HG03575 (cell line): ENCODE measurements at regions not wholly inside any gene's neighbourhood (a gene's known extent, or its start where the extent isn't known, plus 50 kb on each side); places are given as distances from the start of the nearest gene placed in this dataset.
"Not testable (repeated sequence)": the region's sequence is repeated elsewhere in the genome, so short reads cannot be mapped to it uniquely, and the experiment has no call there.

Source experiments
- ATAC-seq: cut with Tn5 transposase; IDR thresholded peaks from one replicate; pipeline ENCODE4 v1.9.1; 2021; ENCODE audit not compliant: unreplicated experiment, insufficient number of reproducible peaks, low FRiP score; ENCODE audit errors: extremely low read depth

DNA sequence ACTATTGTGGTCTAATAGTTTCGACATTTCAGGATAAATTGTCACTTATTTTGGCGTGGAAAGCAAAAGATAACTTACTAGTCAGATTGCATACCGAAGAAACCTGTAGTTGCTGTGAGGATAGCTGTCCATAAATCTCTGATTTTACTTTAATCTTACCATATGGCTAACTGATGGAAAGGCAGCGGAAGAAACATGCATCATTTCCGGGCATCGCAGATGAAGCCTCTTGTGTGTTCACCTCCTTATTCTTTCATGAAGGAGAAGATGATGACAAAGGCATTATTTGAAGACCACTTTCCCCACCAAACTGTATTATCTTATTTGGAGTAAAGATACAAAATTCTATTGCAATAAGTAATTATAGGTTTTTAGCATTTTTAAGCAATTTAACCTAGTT lies 763.6 kb upstream of the SLITRK6 start:
- ATAC-seq = no peak

DNA sequence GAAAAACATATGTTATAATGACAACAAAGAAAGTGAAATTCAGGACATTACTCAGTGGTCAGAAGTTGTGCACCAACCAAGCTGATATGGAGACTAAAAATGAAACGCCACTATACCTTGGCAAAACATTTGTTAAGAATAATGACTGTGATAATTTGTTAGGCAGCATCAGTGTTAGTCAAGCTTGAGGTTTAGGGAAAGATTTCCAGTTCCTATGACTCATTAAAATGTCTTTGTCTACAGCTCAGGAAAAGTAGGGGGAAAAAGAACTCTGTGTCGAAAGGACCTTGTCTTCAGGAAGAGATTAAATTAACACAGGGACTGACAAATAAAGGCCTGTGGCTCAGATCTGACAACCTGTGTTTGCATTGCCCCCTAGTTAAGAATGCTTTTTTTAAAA lies 764.1 kb upstream of the SLITRK6 start:
- no peak for ATAC-seq

DNA sequence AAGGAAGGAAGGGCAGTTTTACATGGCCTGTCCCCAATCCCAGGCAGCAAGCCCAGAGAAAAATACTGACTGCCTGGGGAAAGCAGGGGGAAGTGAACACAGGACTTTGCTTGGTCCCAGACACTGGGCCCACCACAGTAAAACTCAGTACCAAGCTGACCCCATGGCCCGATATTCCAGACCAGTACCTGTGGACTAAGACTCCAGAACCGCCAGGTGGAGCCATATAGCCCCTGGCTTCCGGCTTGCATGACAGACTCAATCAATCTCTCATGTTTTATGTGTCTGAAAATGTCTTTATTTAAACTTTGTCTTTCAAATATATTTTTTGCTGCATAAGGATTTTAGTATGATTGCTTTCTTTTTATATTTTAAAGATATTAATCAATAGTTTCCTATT lies 767.9 kb upstream of the SLITRK6 start:
- no peak for ATAC-seq

DNA sequence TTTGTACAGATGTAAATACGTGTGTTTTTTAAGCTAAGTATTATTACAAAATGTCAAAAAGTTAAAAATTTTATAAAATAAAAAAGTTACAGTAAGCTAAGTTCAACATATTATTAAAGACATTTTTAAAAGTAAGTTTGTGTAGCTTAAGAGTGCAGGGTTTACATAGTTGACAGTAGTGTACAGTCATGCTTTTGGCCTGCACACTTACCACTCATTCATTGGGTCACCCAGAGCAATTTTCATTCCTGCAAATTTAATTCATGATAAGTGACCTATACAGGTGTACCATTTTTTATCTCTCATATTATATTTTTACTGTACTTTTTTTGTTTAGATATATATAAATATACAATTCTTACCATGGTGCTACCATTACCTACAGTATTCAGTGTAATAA lies 769.9 kb upstream of the SLITRK6 start:
- ATAC-seq = no peak

DNA sequence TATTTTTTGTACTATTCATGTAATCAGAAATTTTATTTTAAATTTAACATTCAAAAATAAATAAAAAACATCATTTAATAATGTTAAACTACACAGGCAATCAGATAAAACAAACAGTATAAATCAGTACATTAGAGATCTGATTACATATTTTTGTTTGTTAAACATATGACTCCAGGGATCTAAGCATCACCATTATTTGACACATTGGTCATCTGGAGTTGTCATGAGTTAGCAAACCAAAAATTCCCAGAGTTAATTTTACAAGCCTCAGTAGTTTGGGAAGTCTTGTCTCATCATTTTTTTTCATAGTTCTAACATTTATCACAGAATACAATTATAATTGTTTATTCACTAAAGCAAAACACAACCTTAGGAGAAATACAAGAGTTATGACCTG lies 770.8 kb upstream of the SLITRK6 start:
- ATAC-seq = no peak

DNA sequence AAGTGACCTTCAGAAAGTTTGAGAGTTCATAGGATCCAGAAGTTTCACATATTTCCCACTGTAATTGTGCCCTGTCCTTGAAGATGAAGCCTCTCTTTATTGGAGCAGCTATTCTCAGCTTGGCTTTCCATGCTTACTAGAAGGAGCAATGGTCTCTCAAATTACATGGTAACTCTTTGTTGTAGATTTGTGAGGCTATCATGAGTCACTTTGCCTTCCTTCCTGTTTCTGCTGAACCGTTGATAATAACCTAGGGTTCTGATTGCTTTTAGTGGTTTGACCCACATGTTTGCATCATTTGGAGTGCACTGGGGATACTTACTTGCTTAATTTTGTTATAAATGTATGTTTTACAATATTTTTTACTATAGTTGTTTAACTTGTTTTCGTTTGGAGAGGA lies 772.9 kb upstream of the SLITRK6 start:
- ATAC-seq = no peak

DNA sequence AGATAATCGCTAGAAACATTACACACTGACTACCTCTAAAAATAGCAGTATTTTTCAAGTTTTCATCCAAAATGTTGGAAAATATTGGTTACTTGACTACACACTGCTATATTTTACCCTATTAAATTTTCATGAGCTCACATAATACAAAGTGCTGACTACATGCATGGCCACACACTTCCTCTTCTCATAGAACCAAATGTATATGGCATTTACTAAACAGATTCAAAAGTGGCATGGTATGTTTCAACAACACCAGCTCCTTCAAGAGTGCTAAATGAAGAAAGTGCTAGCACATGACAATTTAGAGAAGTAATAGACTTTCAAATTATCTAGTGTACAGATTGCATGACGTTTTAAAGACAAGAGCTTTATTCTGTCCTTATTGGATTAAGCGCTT lies 780.4 kb upstream of the SLITRK6 start:
- no peak for ATAC-seq

DNA sequence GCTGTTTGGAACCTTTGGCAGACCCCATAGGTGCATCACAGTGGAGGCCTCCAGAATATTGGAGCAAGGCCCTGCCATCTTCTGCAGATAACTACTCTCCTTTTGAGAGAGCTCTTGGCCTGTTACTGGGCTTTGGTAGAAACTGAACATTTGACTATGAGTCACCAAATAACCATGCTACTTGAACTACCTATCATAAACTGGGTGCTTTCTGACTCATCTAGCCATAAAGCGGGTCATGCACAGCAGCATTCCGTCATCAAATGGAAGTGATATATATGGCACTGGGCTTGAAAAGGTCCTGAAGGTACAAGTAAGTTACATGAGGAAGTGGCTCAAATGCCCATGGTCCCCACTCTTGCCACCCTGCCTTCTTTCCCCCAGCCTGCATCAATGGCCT lies 782.5 kb upstream of the SLITRK6 start:
- no peak for ATAC-seq

DNA sequence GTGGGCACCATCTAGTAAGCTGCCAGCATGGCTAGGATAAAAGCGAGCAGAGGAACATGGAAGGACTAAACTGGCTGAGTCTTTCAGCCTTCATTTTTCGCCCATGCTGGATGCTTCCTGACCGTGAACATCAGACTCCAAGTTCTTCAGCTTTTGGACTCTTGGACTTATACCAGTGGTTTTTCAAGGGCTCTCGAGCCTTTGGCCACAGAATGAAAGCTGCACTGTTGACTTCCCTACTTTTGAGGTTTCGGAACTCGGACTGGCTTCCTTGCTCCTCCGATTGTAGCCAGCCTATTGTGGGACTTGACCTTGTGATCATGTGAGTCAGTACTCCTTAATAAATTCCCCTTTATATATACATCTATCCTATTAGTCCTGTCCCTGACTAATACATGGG lies 785.1 kb upstream of the SLITRK6 start:
- no peak for ATAC-seq

DNA sequence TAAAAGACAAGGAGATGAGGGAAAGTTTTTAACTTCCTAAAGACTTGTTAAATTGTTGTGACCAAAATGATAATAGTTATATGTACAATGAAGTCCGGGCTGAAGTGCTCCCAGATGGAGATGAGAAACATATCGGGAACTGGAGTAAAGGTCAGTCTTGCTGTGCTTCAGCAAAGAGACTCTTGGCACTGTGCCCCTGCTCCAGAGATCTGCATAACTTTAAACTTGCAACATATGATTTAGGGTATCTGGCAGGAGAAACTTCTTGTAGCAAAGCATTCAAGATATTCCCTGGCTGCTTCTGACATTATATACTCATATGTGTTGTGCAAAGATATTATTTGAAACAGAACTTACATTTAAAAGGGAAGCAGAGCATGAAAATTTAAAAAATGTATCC lies 786.6 kb upstream of the SLITRK6 start:
- no peak for ATAC-seq

DNA sequence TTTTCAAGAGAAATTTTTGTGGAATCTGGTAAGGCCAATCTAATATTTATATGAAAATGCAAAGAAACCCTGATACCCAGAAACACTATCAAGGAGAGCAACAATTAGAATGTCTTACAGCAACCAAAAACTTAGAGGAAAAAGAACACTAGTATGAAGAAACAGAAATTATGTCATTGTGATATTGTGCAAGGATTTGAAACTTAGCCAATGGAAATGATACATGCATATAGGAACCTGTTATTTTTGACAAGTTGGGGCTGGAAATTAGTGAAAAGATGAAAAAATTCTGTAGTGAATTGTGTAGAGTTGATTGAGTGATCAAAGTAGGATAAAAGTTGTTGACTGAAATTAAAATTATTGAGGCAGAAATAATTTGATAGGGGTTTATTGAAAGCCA lies 792.6 kb upstream of the SLITRK6 start:
- no peak for ATAC-seq

DNA sequence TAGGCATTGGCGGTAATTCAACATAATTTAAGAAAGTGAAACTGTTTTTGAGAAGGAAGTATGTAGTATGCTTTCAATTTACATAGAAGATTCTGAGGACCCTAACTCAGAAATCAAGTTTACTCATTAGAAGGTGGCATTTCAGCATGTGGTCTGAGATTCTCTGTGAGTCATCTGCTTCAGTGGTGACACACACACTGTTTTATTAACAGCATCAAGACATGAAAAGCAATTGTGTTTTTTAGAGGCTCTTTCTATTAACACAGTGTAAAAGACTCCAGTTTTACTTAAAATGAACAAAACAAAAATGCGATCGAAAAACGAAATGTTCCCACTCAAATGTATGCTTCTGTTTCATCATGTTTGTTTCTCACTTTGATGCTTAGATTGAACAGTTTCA lies 802.1 kb upstream of the SLITRK6 start:
- no peak for ATAC-seq

DNA sequence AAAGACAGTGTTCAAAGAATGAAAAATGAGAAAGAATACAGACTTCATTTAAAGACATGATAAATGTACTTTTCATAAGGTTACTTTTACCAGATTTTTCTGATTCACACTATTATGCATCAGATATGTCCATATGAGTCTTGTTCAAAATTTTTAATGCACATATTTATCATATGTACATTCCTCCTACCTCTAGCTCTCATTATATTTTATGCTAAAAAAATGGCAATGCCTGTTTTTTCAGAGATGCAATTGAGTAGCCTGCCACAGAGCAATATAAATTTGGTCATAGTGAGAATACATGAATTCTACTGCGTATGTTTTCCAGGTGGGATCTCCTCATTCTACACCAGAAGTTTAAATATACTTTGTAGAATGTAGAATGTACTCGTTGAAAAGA lies 807.0 kb upstream of the SLITRK6 start:
- ATAC-seq = no peak

DNA sequence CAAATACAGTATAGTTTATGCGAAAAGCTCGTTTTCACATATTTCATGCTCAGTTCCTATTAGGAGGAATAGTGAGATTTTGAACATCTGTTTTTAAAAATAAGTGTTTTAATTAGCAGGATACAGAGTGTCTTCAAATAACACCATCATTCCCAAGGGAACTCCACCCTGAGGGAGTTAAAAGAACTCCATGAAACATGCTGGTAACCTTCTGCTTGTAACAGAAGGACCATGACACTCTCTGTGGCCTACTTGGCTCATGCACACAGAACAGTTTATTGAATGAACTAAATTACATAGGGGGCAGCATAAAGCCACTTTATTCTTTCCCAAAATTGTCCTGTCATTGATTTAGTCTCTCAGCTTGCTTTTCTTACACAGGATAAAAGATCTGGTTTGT lies 809.5 kb upstream of the SLITRK6 start:
- ATAC-seq = no peak

DNA sequence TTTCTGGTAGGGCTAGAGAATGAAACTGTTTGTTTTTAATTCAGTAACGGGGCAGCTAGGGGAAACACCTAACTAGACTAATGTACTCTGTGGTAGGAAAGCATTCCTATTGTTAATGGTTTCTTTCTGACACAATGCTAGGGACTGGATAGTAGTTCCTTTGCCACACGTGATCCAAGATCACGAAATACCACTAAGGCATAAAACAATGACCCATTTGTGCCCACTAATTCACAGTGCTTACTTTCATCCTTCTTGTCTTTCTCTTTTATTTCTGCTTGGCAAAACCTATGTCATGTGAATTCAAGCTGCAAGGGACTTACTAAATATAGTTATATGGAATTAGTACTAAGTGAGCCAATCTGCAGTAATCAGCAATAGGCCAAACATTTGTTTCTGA lies 834.1 kb upstream of the SLITRK6 start:
- no peak for ATAC-seq

DNA sequence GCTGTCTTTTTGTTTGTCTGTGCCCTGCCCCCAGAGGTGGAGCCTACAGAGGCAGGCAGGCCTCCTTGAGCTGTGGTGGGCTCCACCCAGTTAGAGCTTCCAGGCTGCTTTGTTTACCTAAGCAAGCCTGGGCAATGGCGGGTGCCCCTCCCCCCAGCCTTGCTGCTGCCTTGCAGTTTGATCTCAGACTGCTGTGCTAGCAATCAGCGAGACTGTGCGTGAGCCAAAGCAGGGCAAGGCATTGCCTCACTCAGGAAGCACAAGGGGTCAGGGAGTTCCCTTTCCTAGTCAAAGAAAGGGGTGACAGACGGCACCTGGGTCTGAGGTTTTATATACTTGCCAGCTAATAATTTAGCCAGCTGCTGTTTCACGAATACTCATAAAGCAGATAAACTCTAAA lies 852.0 kb upstream of the SLITRK6 start:
- not testable (repeated sequence) for ATAC-seq

DNA sequence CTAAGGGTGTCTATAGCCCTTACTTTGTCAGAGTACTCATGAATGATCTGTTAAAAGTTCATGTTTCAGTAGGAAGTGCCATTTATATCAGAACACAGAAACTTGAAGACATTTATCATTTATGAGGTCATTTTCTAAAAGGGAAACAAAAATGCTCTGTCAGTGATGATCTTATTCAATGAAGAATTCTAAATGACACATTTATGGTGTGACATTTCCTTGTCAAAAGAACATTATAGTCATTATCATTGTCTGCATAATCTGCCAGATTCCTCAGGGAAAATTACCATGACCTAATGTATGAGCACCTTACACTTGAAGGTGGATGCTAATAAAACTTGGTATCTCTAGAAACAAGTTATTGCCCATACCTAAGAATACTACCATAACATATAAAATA lies 853.8 kb upstream of the SLITRK6 start:
- no peak for ATAC-seq

DNA sequence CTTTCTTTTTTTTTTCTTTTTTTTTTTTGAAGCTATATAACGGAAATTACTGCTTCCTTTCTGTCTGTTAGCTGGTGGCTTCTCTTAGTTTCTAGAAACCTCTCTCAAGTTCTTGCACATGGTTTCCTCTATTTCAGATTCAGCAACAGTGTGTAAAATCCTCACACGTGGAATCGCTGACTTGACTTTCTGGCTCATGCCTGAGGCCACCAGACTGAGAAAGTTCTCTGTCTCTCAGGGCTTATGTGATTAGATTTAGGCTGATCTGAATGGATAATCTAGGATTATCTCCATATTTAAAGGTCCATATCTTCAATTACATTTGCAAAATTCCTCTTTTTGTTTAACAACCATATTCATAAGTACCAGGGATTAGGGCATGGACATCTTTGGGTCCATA lies 856.3 kb upstream of the SLITRK6 start:
- ATAC-seq = no peak

DNA sequence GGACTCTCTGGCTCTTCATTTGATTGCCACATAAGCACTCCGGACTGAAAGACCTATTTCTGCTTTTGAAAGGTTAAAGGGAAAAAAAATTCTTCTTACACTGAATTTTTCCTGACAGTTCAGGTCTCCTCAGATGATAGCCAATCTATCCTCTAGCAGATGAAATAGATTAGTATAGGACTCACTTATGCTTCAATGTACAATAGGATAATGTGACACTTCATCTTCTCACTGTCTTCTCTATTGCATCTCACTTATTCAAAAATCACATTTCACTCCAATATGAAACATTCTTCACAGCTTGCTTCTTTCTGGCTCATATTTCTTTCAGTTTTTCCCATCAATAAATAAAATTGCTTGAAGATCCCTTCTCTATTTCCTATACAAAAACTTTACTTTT lies 860.9 kb upstream of the SLITRK6 start:
- ATAC-seq = no peak

DNA sequence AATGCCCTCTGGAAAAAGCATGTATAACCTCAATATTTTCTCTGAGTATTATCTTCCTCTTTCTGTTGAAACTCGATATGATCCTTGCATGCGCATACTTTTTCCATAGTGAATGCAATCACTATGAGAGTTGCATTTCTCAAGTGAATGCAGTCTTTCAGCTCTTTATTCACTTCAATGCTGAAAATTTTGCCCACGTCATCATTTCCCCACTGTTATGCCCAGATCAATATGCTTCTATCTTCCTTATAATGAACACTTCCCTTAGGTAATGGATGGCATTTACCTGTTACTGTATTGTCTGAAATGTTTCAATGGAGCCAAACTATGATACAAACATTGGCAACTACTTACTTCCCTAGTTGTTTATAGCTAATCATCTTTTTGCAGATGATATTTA lies 866.6 kb upstream of the SLITRK6 start:
- ATAC-seq = no peak

DNA sequence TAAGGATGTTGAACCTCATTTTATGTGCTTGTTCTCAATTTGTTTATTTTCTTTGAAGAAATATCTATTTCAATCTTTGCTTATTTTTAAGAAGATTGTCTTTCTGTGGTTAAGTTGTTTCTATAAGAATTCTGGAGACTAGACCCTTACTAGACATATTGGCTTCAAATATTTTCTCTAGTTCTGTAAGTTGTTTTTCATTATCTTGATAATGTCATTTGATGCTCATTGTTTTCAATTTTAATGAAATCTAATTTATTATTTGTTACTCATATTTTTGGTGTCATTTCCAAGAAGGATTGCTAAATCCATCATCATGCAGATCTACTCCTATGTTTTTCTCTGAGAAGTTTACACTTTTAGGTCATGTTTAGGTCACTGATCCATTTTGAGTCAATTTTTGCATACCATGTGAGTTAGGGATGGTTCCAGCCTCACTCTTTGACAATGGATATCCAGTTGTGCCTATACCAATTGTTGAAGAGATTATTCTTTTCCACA lies 874.8 kb upstream of the SLITRK6 start:
- ATAC-seq = no peak

DNA sequence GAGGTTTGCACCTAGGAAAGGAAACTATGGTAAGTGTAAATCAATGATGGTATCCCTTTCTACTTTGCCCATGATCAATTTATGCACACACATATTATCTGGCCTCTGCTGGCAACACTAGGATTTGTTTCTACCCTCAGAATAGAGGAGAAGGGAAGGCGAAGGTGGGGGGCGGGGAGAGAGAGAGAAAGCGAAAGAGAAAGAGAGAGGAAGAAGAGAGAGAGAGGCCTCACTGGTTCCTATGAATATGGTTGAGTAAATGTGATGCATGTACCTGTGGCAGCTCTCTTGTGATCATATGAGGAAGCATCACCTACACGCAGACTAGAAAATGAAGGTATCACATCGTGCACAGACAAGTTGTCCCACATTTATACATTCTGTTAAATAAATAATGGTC lies 882.0 kb upstream of the SLITRK6 start:
- no peak for ATAC-seq
